Vagina (tissue), 2 donors: ENCODE measurements at regions not wholly inside any gene's neighbourhood (a gene's known extent, or its start where the extent isn't known, plus 50 kb on each side); places are given as distances from the start of the nearest gene placed in this dataset.

Source experiments
- POLR2A ChIP-seq, 2 donors: fragments of 450-650 bp; IDR thresholded peaks; one replicate each; pipeline ENCODE4 v1.6.1; 2017; ENCODE audit warnings: antibody characterized with exemption in 2 of 2, mild to moderate bottlenecking in 2 of 2, moderate library complexity in 2 of 2
- POLR2AphosphoS5 ChIP-seq, 2 donors: sonication (generic); formaldehyde crosslinking; IDR thresholded peaks; one replicate each; pipeline ENCODE4 v1.9.0; 2017; ENCODE audit warnings: antibody characterized with exemption in 2 of 2, mild to moderate bottlenecking in 2 of 2, low read depth in 1 of 2; ENCODE audit not compliant: insufficient read depth in 1 of 2
- TF ChIP-seq, protein P1 (sequence below), 3 experiments: fragments of 450-650 bp in 2 of 3; fragments of 200-600 bp in 1 of 3; sonication (generic) in 1 of 3; IDR thresholded peaks; one replicate each; pipeline ENCODE4 v1.5.1; 2017 to 2019; ENCODE audit warnings: antibody characterized with exemption in 3 of 3, mild to moderate bottlenecking in 2 of 3, moderate library complexity in 2 of 3

- TF ChIP-seq, protein P1, sequence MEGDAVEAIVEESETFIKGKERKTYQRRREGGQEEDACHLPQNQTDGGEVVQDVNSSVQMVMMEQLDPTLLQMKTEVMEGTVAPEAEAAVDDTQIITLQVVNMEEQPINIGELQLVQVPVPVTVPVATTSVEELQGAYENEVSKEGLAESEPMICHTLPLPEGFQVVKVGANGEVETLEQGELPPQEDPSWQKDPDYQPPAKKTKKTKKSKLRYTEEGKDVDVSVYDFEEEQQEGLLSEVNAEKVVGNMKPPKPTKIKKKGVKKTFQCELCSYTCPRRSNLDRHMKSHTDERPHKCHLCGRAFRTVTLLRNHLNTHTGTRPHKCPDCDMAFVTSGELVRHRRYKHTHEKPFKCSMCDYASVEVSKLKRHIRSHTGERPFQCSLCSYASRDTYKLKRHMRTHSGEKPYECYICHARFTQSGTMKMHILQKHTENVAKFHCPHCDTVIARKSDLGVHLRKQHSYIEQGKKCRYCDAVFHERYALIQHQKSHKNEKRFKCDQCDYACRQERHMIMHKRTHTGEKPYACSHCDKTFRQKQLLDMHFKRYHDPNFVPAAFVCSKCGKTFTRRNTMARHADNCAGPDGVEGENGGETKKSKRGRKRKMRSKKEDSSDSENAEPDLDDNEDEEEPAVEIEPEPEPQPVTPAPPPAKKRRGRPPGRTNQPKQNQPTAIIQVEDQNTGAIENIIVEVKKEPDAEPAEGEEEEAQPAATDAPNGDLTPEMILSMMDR (IDR thresholded peaks at IDR 0.05) = no peak
- TF ChIP-seq POLR2AphosphoS5 (IDR thresholded peaks at IDR 0.05; ENCODE audit: insufficient read depth in 1 of 2, low read depth in 1 of 2) (no peak), POLR2A (IDR thresholded peaks at IDR 0.05) (no peak)
Measured at GRCh38 chr2:224223851-224224555, 177.9 kb downstream of the FAM124B start.
